ENCODE measurements at regions not wholly inside any gene's neighbourhood (a gene's known extent, or its start where the extent isn't known, plus 50 kb on each side); places are given as distances from the start of the nearest gene placed in this dataset.

DNA sequence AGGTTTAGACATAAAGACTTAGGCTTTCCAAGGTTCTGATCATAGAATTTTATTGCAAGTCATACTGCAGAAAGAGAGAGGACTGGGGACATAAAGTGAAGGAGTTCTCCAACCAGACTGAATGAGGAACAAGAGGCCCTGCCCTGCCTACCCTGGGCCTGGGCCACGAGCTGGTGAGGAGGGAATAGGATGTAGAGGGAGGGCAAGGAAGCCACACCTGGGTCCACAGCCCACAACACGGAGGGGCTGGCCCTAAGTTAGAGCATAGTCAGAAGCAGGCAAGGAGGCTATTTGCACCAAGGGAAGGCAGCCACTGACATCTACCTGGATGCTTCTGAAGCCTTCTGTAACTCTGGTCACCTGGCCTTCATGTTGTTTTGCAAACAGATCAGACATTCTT, 82.2 kb upstream of the CXCL12 start:
- TF ChIP-seq, protein P1, sequence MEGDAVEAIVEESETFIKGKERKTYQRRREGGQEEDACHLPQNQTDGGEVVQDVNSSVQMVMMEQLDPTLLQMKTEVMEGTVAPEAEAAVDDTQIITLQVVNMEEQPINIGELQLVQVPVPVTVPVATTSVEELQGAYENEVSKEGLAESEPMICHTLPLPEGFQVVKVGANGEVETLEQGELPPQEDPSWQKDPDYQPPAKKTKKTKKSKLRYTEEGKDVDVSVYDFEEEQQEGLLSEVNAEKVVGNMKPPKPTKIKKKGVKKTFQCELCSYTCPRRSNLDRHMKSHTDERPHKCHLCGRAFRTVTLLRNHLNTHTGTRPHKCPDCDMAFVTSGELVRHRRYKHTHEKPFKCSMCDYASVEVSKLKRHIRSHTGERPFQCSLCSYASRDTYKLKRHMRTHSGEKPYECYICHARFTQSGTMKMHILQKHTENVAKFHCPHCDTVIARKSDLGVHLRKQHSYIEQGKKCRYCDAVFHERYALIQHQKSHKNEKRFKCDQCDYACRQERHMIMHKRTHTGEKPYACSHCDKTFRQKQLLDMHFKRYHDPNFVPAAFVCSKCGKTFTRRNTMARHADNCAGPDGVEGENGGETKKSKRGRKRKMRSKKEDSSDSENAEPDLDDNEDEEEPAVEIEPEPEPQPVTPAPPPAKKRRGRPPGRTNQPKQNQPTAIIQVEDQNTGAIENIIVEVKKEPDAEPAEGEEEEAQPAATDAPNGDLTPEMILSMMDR (IDR thresholded peaks at IDR 0.05; ENCODE audit: low read depth, low read length), result no peak
- no peak for DNase-seq (ENCODE audit: extremely low read depth, low read depth)

DNA sequence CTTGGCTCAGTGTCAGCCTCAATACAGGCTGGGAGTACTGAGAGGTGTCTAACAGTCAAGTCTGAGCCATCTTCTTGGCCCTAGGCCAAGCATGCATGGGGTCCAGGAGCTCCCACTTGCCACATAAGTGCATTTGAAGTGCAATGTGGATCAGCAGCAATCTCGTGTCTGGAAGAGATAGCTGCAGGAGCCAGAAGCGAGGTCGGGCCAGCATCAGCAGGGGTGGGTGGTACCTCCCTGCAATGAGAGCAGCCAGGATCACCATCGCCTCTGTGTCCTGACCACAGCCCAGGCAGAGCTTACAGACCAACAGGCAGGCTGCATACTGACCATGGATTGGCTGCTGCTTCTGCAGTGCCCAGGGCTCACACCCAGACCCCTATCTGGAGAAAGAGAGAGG, 83.0 kb upstream of the CXCL12 start:
- DNase-seq (ENCODE audit: extremely low read depth, low read depth), result no peak
- TF ChIP-seq, protein P1 (IDR thresholded peaks at IDR 0.05; ENCODE audit: low read depth, low read length), result no peak

DNA sequence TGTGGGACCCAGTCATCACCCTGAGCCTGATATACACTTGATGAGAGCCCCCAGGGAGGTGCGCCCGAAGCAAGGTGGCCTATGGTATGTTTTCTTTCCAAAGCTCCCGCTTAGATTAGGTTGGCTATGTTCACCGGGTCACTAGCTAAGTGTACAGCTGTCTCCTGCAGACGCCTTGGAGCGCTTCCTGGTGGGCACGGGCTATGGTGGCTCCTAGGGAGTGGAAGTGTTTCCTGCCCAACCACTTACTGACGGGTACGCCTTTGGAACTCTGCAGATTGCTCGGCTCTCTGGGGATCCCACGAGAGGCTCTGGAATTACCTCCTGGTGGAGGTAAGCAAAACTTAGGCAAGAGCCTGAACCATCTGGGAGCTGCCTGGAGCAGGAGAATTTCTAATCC, 83.6 kb upstream of the CXCL12 start:
- TF ChIP-seq, protein P1 (IDR thresholded peaks at IDR 0.05; ENCODE audit: low read depth, low read length), result no peak
- no peak for DNase-seq (ENCODE audit: extremely low read depth, low read depth)

DNA sequence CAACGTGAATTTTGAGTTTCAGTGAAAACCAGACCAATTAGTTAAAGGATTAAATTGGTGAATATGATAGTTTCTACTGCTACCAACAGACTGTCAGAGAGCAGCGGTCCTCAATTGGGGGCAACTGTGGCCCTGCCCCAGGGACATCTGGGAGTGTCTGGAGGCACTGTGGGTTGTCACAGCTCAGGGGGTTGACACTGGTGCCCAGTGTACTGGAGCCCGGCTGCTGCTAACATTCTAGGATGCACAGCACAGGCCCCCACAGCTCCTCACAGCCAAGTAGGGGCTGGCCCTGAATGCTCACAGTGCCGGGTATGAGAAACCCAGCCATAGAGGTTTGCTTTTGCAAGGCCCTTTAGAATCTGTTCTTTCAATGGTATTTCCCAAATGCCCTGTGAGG, 84.1 kb upstream of the CXCL12 start:
- TF ChIP-seq, protein P1 (IDR thresholded peaks at IDR 0.05; ENCODE audit: low read depth, low read length), result no peak
- no peak for DNase-seq (ENCODE audit: extremely low read depth, low read depth)

DNA sequence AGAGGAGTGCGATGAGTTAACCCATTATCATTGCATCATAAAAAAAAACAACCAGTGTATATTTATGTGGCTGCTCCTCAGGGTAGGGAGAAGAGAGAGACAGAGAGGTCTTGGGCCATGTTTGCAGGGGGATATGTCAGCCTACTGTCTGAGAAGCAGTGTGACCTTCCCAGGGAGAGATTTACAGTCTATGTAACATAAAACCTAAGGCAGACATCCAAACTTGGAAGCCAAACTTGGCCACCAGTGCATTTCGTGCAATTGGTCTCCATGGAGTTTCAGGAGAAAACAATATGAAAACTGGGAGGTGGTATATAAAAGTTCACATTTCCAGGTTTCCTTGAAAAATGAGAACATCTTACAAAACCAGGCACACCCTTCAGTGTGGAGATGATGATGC, 85.9 kb upstream of the CXCL12 start:
- TF ChIP-seq, protein P1 (IDR thresholded peaks at IDR 0.05; ENCODE audit: low read depth, low read length), result no peak
- DNase-seq (ENCODE audit: extremely low read depth, low read depth), result no peak

DNA sequence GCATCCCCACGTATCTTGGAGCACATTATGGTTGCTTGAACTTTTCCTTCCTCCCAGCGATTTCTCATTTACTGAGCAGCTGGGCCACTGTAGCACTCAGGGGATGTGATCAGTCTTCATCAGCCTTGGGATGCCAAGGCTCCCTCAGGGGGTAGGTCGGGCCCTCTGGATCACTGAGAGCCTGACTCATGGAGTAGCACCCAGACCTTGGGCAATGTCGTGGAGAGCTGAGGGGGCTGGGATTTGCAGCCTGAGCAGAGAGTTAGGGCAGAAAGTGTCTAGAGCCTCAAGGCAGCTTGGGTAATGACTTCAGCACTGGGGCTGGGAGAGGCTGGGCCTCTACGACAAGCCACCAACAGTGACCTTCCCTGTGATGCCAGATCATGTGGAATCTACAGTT, 86.5 kb upstream of the CXCL12 start:
- TF ChIP-seq, protein P1 (IDR thresholded peaks at IDR 0.05; ENCODE audit: low read depth, low read length), result no peak
- no peak for DNase-seq (ENCODE audit: extremely low read depth, low read depth)

DNA sequence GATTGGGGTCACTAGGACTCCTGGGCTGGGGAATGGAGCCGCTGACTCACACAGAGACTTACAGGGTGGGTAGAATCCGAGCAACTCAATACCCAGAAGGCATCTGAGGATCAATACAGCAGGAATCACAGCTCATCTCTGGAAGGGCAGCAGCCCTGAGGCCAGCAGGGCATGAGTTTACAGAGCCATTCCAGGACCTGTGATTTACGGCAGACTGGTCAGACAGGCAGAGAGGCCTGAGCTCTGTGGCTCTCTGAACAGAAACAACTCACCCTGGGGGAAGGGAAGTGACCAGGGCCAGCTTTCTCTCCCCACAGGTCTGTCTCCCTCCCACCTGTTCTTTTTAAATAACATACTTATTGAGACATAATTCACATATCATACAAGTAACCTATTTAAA, 88.2 kb upstream of the CXCL12 start:
- DNase-seq (ENCODE audit: extremely low read depth, low read depth), result no peak
- TF ChIP-seq, protein P1 (IDR thresholded peaks at IDR 0.05; ENCODE audit: low read depth, low read length), result no peak
